GM21786 (cell line): ENCODE measurements at regions not wholly inside any gene's neighbourhood (a gene's known extent, or its start where the extent isn't known, plus 50 kb on each side); places are given as distances from the start of the nearest gene placed in this dataset.

Experiments
- ATAC-seq: cut with Tn5 transposase; IDR thresholded peaks from one replicate; pipeline ENCODE4 v1.9.1; 2021; ENCODE audit not compliant: unreplicated experiment

DNA sequence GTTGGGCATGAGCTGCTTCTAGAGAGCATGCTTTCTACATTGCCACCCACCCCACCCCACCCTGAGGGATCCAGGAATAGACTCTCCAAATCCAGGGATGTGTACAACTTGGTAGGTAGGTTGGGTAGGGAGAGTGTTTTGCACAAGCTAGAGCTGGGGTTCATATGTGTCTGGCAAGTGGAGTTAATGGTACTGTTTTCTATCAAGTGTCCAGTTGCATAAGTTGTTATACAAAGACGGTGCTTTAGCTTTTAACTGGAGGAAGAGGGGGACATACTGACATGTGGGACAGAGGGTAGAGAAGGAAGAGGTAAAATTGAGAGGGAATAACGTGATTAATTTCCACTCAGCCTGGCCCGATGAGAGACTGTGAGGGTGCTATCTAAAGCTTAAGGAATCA lies 51.0 kb upstream of the TNC start:
- no peak for ATAC-seq

DNA sequence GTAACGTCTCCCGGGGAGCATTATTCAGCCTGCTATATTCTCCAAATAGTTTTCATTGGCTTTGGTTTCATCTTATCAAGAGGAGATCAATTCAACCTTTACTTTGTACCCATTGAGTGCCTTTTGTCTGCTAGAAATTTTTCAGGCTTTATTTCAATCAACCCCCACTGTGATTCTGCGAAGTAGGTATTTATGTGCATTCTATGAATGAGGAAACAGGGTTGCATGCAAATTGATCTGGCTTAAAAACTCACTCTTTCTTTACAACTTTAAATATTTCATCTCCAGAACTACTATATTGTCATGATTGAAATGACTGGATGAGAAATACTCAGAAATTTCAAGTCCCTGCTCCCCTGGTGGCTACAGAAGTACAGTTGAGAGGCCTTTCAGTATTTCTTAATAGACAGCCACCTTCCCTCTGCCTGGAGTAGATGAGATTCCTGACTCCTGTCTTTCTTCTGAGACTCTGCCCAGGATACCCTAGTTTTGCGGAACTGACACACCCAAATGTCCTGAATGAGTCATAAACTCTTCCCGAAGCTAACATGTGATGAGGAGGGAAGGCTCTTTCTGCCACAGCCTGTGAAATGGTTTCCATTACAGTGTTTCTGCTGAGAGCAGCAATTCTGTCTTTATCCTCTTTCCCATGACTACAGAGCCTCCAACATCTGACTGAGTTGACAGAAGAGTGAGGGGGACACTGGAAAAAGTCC lies 52.6 kb upstream of the TNC start:
- ATAC-seq = no peak

DNA sequence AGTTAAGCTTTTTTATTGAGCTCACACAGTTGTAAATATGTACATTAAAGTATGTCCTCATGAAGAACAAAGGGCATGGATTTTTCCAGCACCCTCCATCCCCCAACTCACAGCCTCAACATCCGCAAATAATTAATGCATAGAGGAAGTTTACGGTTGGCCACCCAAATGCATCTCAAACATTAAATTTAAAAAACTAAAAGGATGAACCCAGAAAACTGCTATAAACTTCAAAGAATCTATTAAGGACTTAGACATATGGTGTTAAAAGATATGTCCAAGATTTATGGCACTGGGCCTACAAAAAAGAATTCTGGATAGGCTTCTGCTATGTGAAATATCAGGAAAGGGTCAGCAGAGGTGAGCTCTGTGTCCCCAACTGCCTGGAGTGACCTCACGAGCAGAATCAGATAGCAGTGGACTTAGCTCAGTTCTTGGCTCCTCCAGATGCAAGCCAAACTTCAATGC lies 54.0 kb upstream of the TNC start:
- ATAC-seq = no peak

DNA sequence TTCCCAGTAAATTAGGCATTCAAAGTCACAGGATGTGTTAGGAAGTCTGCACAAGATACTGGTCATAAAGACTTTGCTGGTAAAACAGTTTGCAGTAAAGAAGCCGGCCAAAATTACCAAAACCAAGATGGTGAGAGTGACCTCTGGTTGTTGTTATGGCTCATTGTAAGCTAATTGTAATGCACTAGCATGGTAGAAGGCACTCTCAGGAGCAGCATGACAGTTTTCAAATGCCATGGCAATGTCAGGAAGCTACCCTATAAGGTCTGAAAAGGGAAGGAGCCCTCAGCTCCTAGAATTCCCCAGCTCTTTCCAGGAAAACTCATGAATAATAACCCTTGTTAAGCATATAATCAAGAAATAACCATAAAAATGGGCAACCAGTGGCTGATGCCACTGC lies 64.3 kb upstream of the TNC start:
- ATAC-seq = no peak

DNA sequence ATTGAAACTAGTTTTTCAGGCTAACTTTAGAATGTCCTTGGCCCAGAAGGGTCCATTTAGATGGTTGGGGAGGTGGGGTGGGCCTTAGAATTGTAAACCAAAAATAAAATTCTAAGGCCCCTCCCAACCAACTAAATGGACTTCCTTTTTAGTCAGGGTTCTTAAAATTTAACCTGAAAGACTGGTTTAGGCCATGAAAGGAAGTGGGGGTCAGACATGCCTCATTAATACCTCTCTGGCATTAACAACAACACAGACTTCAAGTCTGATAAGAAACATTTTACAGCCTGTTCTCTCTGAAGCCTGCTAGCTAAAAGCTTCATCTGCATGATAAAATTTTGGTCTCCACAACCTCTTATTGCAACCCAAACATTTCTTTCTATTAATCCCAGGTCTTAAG lies 65.5 kb upstream of the TNC start:
- no peak for ATAC-seq

DNA sequence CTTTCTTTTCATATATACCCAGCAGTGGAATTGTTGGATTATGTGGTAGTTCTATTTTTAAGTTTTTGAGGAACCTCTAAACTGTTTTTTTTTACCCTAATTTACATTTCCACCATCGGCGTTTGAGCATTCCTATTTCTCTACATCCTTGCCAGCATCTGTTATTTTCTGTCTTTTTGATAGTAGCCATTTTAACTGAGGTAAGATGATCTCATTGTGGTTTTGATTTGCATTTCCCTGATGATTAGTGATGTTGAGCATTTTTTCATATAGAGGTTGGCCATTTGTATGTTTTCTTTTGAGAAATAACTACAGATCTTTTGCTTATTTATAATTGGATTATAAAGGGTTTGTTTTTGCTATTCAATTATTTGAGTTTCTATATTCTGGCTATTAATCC lies 71.7 kb upstream of the TNC start:
- no peak for ATAC-seq

DNA sequence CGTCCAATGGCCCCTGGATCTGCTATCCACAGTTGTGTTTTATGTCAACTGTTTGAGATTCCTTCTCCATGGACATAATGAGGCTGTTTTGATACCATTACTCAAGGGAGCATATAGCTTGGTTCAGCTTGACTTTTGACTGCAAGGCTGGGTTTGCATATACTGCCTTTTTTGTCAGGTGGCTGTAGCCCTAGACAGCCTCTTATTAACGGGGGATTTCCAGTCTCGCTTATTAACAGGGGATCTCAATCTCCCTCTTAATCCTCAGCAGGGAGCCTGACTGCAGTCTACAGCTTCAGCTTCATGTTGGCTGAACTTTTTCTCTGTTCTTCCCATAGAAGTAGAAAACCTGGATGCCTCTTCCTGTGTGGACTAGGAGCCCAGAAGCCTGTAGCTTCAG lies 73.7 kb upstream of the TNC start:
- ATAC-seq = no peak

DNA sequence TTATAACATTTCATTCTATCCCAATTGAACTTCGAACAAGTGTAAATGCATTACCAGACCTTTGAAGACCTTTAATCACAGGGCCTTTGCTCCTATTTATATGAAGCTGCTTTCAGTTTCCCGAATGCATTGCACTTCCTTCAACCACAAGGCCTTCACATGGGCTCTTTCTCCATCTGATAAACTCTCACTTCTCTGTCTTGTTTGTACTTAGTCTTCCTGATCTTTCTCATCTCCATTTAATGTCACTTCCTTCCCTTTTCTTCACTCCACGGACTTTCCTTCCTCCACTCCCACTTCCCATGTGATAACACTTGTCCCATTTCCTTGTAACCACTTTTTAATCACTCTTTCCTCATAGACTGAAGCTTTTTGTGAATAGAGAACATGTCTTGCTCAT lies 74.3 kb upstream of the TNC start:
- ATAC-seq = peak; percentile 45

DNA sequence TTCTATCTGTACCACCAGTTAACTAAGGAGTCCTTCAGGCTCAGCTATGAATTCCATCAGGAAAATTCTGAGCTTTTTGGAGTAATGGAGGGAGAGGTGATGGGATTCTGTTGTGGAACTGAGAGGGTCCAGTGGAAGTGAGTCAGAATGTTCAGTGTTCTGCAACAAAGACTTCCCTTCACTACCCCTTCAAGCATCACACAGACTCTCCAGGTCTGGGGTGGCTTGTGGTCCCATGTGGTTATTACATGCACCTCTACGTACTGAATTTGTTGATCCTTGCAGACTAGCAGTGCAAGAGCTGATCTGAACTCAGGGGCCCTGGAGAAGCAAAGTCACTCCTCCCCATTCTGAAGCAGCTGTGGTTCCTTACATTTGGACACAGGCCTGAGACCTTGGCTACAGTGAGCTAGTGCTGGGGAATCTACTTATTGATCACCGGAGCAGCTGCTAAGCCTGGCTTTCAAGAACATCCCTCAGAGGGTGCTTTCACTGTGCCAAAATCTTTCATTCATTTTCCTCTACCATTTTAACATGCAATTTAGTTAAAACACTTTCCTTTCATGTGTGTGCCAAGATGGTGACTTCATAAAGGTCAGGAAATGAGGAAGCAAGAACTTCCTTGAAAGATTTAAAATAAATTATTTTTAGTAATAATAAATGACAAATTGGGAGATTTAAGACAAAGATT lies 75.0 kb upstream of the TNC start:
- ATAC-seq = peak; percentile 59

DNA sequence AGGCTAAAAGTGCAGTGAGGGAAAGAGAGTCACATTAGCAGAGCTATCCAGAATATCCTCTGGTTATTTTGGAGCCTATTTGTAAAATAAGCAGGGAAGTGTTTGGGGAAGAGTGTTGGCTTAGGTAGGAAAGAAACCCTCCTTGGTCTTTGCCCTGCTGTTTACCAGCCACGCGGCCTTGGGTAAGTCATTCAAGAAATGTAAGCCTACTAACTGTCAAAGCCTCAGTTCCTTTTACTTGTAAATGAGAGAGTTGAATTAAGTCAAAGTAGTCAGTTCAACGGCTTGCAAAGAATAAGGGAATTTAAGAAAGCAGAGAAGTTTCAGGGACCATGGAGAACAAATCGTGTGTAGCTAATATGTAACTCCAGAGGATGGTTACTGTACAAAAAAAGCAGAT lies 75.8 kb upstream of the TNC start:
- no peak for ATAC-seq

DNA sequence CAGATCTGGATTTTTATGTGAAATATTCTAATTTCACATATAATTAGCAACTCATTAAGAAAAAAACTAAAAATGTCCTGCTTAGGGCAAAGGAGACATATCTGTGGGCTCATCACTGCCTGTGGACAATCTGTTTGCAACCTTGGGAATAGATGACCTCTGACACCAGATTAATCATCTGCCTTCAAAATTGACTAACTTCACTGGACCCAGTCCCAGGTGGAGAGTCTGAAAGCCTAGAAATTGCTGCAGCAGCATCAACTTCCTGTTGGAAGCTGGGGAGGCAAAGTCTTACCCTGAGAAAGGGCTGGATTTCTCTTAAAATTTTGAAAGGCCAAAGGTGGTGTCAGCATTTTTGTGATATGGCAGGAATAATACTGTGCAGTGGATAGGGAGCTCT lies 76.3 kb upstream of the TNC start:
- no peak for ATAC-seq

DNA sequence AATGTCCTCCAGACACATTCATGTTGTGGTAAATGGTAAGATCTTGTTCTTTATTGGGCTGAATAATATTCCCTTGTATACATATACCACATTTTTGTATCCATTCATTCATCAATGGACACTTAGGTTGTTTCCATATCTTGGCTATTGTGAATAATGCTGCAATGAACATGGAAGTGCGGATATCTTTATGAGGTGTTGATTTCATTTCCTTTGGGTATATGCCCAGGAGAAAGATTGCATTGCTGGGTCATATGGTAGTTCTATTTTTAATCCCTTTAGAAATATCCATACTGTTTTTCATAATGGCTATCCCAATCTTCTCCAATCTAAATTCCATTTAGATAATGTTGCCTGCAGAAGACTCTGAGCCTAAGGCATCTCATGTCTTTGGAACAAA lies 78.0 kb upstream of the TNC start:
- no peak for ATAC-seq

DNA sequence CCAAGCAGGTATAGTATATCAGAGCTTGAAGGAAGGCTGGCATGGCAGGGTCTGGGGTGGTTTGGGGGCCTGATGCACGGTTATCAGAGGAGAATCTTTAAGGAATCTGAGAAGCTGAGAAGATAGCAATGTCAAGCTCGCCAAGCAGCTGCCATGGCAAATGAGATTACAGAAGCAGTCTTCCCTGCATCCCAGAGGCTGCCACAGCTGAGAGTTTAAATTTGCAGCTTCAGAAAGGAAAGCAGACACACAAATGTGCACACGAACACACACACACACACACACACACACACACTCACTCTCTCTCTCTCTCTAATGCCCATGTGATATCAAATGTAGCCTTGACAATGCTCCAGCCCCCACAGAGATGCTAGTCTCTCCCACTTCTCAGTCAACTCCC lies 79.0 kb upstream of the TNC start:
- ATAC-seq = no peak

DNA sequence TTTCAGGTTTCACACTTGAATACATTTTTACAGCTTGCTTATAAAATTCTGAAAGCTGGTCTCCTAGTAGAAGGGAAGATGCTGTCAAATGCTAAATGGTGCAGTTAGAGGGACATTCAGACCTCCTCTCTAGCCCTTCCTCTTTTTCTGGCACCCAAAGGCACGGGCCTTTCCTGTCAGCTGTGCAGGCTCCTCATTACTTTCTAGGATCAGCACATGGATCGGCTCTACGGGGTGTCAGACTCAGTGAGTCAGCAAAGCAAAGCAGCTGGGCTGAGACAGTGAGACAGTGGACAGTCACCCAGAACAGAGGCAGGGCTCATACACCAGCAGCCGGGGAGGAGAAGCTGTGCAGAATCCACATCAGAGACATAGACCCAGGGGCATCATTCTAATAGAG lies 80.0 kb upstream of the TNC start:
- ATAC-seq = no peak

DNA sequence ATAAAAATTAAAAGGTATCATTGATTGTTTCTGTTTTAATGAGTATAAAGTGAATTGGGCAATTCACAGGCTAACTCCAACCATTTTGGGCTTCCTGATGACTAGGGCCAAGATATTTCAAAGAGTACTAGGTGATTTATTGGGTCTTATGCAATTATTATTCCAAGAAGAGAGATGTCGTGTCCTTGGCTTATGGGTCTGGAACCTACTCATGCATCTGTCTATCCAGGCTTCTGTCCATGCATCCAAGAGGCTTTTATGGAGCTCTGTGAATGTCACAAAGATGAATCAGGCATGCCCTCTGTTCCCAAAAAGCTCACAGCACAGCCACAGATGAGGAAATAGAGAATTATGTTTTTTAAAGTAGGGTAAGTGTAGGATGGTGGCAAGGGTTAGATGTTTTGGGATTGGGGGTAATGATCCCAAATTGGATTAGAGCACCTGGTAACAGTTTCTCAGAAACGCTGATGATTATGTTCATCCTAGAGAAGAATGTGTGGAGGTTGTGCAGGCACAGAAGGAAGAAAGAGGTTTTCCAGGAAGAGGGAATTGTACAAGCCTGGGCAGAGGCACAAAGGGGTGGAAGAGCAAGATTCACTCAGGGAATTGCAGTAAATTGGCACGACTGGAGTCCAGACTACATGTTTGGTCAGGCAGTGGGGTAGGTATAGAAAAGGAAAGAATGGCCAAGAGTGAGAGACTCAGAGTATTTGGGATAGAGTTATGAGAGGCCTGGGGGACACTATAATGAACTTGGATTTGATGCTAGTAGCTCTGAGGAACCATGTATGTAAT lies 83.0 kb upstream of the TNC start:
- no peak for ATAC-seq

DNA sequence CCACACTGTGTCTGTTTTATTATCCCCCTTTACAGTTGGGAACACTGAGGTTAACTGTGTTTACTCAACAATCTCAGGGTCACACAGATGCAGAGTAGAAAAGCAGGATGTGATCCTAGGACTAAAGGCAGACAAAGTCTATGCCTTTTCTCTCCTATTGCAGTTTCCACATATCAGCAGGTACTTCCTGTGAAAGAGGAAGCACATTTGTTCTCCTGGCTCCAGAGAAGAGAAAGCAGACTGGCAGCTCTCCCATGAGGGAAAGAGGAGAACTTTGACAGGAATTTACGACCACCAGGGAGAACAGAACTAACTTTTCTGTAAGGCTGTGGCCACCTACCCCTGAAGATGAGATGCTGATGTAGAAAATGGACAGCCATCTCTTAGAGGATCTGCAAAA lies 84.2 kb upstream of the TNC start:
- no peak for ATAC-seq

DNA sequence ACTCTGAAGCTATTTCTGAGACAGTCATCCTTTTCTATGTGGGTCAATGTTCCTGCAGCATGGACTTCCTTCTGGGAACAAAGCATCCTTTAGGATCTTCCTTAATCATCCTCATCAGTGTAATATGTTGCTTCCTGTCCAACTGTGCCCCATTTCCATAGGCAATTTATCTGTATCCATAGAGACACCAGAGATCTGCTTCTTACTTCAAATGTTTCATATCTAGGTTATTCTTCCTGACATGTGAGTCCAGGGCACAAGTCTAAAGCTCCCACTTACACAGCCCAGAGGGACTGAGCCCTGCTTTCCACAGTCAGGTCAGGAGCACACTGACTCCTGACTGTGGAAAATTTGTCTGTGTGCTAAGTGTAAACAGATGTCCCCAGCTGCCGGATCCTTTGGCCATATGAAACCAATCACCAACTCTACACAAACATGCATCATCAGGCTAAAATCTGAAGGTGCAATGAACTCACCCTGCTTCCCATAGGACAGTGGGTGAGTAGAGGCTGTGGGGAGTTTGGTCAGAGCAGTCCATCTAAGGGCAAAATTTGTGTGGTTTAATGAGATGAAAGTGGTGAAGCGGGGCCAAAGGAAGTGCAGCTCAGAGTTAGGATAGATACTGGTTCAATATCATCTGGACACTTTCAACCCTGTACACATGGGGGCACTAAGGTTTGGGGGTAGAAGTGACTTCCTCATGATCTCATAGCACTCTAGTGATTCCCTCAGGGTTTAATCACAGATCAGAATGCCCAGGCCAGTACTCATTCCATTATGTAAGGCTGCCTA lies 85.2 kb upstream of the TNC start:
- no peak for ATAC-seq

DNA sequence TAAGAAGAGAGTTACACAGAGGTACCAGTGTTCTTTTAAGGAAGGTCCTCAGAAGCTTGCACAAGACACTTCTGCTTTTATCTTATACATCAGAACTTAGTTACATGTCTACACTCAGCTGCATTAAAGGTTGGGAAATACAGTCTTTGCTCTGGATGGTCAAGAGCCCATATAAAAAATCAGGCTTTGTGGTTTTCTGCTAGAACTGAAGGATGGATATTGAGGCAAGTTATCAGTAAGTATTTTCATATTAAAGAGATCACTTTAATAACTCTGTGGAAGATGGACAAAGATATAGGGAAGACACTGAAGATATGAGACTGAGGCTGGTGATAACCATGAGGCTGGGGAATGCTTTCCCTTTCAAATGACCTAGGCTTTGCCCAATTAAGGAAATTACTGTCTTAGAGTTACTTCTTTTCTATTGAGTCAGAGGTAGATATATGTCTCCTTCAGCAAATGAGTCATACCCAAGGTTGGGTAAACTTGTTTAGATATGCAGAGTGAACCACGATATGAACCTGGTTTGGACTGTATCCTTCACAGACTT lies 87.0 kb upstream of the TNC start:
- ATAC-seq = peak; percentile 54

DNA sequence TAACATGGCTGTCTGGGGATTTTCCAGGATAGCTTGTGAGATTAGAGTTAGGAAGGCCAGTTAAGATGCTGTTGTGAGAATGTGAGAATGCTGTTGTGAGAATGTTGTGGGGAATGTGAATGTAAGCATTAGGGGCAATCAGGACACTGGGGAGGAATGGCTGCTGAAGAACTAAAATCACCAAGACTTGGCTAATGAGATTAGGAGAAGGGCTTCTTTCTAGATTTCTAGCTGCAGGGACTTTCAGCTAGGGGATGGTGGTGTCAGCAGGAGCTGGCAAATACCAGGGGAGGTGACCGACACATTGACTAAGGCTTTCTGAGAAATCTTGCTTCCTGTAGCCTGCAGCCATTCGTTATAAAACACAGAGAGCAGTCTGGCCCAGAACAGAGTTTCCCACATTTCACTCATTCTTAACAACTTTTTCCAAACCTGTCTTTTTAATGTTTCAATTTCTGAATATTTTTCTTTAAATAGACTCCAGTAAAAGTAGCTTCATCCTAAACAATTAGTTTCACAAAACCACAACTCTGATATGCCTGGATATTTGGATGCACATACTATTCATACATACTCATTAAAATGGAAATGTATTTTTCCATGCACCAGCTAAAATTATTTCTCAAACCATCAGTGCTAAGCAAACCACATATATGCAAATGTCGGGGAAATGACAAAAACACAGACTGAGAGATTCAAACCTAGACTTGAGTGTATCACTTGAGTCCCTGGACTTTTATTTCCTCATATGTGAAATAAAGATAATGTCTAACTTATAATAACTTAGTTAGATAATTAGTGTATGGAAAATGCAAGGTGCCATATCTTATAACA lies 89.3 kb upstream of the TNC start:
- ATAC-seq = peak; percentile 42

DNA sequence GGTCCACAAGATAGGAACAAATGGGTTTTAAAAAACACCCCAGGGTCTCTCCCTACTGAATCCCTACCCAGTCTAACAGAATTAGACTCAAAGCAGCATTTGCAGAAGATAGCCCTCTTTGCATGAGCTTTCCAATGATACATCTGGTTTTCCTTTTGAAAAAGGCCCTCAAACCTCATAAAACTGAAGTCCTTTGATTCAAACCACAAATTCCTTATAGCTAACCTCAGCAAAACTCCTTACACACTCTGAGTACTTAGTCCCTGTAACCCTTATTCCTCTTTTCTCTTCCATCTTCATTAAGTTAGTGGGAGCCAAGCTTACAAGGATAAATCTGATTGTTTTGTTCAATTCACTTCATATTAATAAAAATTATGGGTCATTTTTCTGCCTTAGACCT lies 90.5 kb upstream of the TNC start:
- ATAC-seq = no peak
